Peyer's patch (tissue), 4 donors: ENCODE measurements at regions not wholly inside any gene's neighbourhood (a gene's known extent, or its start where the extent isn't known, plus 50 kb on each side); places are given as distances from the start of the nearest gene placed in this dataset.
"Not testable (repeated sequence)": the region's sequence is repeated elsewhere in the genome, so short reads cannot be mapped to it uniquely, and the experiment has no call there.

Experiments used
- POLR2A ChIP-seq, 2 donors: fragments of 450-650 bp; IDR thresholded peaks; one replicate each; pipeline ENCODE4 v1.5.1; 2017; ENCODE audit warnings: antibody characterized with exemption in 2 of 2, mild to moderate bottlenecking in 2 of 2, moderate library complexity in 2 of 2
- TF ChIP-seq, protein P1 (sequence below), 6 experiments: fragments of 450-650 bp in 4 of 6; fragments of 200-600 bp in 2 of 6; sonication (generic) in 1 of 6; IDR thresholded peaks; one replicate each; pipeline ENCODE4 v1.5.1; 2017 to 2019; ENCODE audit warnings: antibody characterized with exemption in 6 of 6, mild to moderate bottlenecking in 3 of 6, moderate library complexity in 1 of 6

DNA sequence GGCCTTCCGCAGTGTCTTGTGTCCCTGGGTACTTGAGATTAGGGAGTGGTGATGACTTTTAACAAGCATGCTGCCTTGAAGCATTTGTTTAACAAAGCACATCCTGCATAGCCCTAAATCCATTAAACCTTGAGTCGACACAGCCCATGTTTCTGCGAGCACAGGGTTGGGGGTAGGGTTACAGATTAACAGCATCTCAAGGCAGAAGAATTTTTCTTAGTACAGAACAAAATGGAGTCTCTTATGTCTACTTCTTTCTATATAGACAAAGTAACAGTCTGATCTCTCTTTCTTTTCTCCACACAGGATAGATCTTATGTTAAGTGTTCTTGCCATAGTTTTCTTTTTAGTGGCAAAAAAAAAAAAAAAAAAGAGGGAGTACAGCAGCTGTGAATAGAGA, 70.2 kb upstream of the SNX9 start:
- TF ChIP-seq, protein P1, sequence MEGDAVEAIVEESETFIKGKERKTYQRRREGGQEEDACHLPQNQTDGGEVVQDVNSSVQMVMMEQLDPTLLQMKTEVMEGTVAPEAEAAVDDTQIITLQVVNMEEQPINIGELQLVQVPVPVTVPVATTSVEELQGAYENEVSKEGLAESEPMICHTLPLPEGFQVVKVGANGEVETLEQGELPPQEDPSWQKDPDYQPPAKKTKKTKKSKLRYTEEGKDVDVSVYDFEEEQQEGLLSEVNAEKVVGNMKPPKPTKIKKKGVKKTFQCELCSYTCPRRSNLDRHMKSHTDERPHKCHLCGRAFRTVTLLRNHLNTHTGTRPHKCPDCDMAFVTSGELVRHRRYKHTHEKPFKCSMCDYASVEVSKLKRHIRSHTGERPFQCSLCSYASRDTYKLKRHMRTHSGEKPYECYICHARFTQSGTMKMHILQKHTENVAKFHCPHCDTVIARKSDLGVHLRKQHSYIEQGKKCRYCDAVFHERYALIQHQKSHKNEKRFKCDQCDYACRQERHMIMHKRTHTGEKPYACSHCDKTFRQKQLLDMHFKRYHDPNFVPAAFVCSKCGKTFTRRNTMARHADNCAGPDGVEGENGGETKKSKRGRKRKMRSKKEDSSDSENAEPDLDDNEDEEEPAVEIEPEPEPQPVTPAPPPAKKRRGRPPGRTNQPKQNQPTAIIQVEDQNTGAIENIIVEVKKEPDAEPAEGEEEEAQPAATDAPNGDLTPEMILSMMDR (IDR thresholded peaks at IDR 0.05): not testable (repeated sequence)
- not testable (repeated sequence) for TF ChIP-seq POLR2A (IDR thresholded peaks at IDR 0.05)
